HG03095 (cell line): ENCODE measurements at regions not wholly inside any gene's neighbourhood (a gene's known extent, or its start where the extent isn't known, plus 50 kb on each side); places are given as distances from the start of the nearest gene placed in this dataset.

Experiments used
- ATAC-seq: cut with Tn5 transposase; IDR thresholded peaks from one replicate; pipeline ENCODE4 v1.9.1; 2021; ENCODE audit warnings: moderate library complexity; ENCODE audit not compliant: unreplicated experiment

- no peak for ATAC-seq
These were observed 76.0 kb upstream of the WNT7B start for GRCh38 chr22:46052801-46053562.

- ATAC-seq: no peak
These were observed 76.7 kb upstream of the WNT7B start for GRCh38 chr22:46053563-46054090.

GRCh38 chr22:46054091-46055073, 77.4 kb upstream of the WNT7B start:
- ATAC-seq: no peak

DNA sequence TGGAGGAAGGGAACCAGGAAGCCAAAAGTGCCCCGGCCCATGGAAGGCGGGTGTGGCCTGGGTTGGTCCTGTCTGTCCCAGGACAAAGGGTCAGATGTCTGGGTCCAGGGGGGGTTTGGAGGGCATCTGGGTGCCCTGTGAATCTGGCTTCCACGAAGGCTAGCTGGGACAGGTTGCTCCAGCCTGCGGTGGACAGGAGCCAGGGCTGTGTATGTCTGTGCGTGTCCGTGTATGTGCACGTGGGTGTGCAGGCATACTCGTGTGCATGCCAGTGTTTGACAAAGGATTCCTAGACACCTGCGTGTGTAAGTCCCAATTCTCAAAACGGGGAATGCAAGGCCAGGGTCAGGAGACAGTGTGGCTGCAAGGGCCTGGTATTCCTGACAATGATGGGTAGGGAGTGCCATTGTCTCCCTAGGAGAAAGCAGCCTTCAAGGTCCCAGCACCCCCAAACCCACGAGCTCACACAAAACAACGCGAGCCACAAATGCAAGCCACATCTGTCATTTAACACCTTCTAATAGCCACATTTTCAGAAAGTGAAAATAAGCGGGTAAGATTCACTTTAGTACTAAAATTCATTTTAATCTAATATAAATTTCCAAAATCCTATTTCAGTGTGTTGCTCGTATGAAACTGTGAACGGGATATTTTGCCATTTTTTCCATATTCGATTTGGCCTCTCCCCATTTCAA, 78.4 kb upstream of the WNT7B start:
- no peak for ATAC-seq

- ATAC-seq: no peak
These were observed 79.1 kb upstream of the WNT7B start for GRCh38 chr22:46055911-46056545.

GRCh38 chr22:46056546-46057245, 79.7 kb upstream of the WNT7B start:
- ATAC-seq: no peak

GRCh38 chr22:46057246-46058090, 80.5 kb upstream of the WNT7B start:
- no peak for ATAC-seq

DNA sequence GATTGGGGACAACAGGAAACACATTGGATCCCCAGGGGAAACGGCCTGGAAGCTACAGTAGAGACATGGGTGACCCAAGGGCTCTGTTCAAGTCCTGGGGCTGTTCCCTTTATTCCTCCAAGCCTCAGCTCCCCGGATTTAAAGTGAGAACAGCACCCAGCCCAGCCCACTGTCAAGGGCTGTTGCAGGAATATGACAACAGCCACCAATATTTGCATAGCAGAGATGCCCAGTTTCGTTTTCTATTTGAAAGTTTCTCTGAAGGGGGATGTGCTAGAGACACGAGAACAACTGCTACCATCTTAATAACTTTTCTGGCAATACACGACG, 81.1 kb upstream of the WNT7B start:
- no peak for ATAC-seq

DNA sequence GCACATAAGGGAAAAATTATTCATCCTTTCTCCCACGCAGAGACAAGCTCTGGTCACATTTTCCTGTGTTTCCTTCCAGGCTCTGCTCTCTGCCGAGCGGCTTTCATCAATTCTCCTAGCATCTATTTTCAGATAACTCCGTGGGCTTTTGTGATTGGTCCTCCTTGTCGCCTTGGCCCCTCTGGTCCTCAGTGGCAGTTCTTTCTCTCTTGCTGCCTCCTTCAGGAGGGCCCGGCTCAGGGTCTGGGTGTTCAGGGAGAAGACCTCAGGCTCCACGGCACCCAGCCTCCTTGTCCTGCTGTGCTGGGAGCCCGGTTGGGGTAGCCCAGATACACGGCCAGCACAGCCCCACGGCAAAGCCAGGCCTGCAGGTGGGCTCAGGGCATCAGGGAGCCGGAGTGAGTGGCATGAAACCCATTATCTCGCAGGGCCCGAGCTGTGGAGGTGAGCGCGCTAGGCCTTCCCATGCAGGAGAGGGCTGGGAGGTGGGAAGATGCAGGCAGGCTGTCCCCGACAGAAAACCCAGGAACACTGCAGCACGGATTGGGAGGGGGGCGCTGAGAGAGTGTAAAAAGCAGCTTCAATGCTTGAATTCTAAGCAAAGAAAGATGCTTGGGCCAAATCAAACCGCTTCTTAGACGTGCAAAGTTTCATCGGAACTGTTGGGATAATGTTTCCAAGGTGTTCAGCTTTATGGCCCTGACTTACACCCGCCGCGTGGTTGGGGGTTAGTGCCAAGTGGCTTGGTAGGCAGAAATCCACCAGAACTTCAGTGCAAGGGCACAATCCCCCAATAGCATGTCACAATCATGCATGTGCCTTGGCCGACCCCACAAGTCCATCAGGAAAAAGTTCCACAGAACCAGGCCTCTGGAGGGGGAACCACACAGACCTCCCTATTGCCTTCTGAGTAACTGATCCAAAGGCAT, 81.9 kb upstream of the WNT7B start:
- ATAC-seq: no peak

DNA sequence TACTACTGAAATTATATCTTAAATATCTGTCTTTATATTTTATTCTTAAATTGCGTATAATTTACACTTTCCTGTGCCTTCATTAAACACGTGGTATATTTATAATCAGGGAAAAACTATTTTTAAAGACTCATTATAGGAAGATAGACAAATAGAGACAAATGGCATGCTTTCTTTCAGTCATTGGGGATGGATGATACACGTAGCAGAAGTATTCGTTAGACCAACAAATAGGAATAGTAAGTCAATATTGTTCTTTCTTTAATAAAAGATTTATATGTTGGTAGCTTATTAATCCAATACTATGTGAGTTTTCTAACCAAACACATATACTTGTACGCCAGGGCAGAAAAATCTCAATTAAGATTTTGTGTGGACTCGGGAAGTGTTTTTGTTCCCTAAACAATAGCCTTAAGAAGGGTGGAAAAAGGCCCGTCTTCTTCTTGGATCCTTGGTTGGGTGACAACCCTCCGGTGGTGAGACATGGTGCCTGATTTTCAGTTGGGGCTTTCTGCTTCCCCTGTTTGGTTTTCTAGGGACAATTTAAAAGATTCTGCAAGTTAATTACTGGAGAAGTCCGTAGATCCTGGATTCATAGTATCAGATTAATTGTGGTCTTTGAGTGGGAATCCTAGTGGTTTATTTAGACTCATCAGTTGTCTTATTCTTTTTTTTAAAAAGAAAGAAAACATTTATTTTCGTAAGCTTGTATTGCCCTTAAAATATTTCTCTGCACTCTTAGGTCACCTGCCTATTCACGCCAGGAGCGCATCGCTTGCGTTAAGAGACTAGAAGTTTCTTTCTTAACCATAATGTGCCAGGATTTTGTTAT, 83.5 kb upstream of the WNT7B start:
- no peak for ATAC-seq

DNA sequence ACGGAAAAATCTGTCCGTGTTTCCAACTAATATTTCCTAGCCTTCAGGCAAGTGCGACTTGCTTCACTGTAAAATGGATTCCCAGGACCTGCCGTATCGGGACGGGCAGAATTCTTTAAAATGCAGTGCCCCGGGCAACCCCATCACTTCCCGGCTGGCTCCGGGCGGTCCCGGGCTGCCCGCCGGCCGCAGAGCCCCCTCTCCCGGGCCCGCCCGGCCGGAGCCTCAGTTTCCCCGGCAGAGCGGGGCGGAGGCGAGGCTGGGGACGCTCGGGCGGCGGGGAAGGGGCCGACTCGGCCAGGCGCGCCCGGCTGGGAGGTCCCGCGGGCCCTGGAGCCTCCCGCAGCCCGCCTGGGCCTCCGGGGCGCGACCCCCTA, 84.2 kb upstream of the WNT7B start:
- no peak for ATAC-seq

DNA sequence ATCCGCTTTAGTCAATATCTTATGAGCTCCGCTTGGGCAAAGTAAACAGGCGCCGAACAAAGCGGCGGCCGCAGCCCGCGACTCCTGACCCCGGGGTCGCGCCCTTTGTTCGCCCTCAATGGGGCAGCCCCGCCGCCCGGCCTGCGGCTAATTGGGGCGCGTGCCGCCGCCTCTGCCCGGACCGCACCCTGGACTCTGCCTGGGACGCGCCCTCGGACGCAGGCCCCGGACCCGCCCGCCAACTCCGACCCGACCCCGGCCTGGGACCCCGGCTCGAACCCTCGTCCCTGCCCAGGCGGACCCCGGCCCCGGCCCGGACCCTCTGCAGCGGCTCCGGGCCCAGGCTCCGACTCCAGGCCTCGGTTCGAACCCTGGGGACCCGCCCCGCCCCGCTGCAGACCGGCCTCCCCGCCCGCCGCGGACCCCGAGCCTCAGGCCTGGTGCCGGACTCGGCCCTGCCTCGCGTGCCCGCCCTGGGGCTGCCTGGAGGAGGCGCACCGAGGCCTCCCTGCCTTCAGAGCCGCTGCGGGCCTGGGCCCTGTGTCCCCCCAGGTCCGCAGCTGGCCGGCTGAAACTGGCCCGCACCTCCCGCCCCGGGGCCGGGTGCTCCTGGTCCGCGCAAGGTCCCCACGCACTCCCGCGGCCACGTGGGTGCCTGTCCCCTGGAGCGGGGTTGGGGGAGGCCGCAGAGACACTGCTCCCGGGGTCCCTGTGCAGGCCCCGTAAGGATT, 84.7 kb upstream of the WNT7B start:
- no peak for ATAC-seq

DNA sequence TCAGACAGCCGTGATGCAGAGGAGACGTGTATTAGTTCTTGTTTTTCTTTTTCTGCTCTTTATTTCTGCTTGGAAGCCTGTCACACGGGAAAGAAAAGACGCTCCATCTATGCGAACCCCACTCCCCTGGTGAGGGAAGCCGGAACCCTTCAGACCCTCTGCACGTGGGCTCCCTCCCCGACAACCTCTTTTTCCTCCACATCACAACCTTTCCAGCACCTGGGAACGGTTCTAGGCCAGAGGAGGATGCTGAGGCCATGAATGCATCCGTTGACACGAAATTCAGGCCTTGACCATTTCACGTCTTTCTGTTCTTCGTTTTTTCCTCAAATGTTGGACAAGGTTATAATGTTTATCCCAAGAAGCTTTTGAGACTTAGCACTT, 85.3 kb upstream of the WNT7B start:
- no peak for ATAC-seq

DNA sequence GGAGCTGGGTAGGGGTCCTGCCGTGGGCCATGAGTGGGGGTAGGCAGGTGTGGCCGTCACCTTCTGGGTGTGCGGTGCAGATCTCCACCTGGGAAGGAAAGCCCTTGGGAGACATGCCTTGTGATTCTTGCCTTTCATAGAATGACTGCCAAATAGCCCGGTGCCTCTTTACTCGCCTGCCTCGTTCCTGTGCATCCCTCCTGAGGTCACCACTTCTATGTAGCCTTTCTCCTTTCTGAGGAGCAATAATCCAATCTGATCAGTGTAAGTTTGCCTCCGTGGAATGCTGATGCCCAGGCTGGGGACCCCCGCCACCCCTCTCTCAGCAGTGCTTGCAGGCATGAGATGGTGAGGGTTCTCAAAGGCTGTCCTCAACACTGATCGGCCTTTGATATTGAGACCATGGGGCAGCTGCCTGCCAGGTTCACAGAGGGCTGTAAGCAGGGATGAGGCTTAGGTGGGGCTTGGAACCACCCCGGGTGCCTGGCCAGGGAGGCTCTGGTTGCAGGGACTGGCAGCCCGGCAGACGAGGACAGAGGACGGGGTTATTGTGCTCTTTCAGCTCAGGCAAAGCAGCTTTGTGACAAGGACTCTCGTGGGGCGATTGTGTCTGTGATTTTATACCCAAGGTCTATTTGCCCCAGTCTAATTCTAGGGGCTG, 86.1 kb upstream of the WNT7B start:
- no peak for ATAC-seq

DNA sequence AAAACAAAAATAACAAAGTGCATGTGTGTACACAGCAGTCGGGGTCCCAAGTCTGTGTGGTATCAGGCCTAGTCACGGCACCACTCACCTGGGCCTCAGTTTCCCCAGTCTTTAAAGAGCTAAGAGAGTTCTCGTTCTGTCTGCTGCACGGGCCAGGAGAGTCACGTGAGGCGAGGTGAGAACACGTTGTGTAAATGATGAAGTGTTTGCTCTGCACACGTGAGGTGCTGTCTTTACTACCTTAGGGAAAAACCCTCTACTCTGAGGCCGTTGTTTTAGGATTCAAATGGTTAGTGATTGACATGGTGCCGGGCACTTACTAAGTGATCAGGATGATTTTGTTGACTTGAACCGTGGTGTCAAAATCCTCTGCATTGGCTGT, 86.5 kb upstream of the PPARA start:
- no peak for ATAC-seq

GRCh38 chr22:46064228-46064965, 85.9 kb upstream of the PPARA start:
- ATAC-seq: no peak
